Panc1 (cell line): ENCODE measurements at regions not wholly inside any gene's neighbourhood (a gene's known extent, or its start where the extent isn't known, plus 50 kb on each side); places are given as distances from the start of the nearest gene placed in this dataset.

Source experiments
- ATAC-seq: fragments of 200-7000 bp; cut with Tn5 transposase; 2 replicates; pipeline ENCODE4 v1.9.1; 2020; ENCODE audit warnings: mild to moderate bottlenecking, moderate library complexity
- BruUV-seq: library from RNA; stranded (reverse); fragments of 400-500 nt; replicated peaks from 2 replicates; lab custom pipeline; 2021; lab: Mats Ljungman, UMichigan
- CTCF ChIA-PET: fragments of 300-600 bp; sonication (Branson Sonifier 250); formaldehyde crosslinking; loops from one replicate; lab custom pipeline; 2022; ENCODE audit warnings: antibody characterized with exemption; lab: Charles Lee
- POLR2A ChIA-PET: fragments of 300-600 bp; sonication (Branson Sonifier 250); formaldehyde crosslinking; loops from one replicate; lab custom pipeline; 2022; ENCODE audit warnings: antibody characterized with exemption; lab: Charles Lee
- DNase-seq: peaks from one replicate; pipeline ENCODE4 v3.0.0-alpha.2; 2010; ENCODE audit warnings: low read depth, low spot score
- H3K27ac ChIP-seq: 2 replicates; pipeline ENCODE4 v1.5.1; 2011; ENCODE audit warnings: mild to moderate bottlenecking, low read length, inconsistent platforms
- H3K27me3 ChIP-seq: fragments of 200-500 bp; sonication (Bioruptor generic); 2 replicates; pipeline ENCODE4 v1.6.0; 2014; ENCODE audit warnings: low read length, inconsistent platforms; ENCODE audit not compliant: control insufficient read depth, insufficient read depth
- H3K36me3 ChIP-seq: fragments of 200-500 bp; sonication (Bioruptor generic); 2 replicates; pipeline ENCODE4 v1.5.1; 2014; ENCODE audit warnings: inconsistent platforms, mild to moderate bottlenecking, low read length, moderate library complexity; ENCODE audit not compliant: control insufficient read depth, insufficient read depth
- H3K4me1 ChIP-seq: 2 replicates; pipeline ENCODE4 v1.5.1; 2011; ENCODE audit warnings: inconsistent platforms, mild to moderate bottlenecking, low read length, moderate library complexity; ENCODE audit not compliant: control insufficient read depth, insufficient read depth
- H3K4me3 ChIP-seq, 2 experiments: 2 replicates each; pipeline ENCODE4 v1.5.1; 2011 to 2012; ENCODE audit warnings: low read depth in 2 of 2, low read length in 2 of 2, mild to moderate bottlenecking in 2 of 2, inconsistent platforms in 1 of 2, moderate library complexity in 1 of 2
- H3K9me3 ChIP-seq: fragments of 200-500 bp; sonication (Bioruptor generic); 2 replicates; pipeline ENCODE4 v1.5.1; 2014; ENCODE audit warnings: low read depth, mild to moderate bottlenecking, inconsistent platforms, low read length, moderate library complexity; ENCODE audit not compliant: control insufficient read depth, insufficient read depth
- CTCF ChIP-seq: fragments of 450-650 bp; IDR thresholded peaks from 2 replicates; pipeline ENCODE4 v1.5.1; 2017; ENCODE audit warnings: mild to moderate bottlenecking
- POLR2AphosphoS5 ChIP-seq: IDR thresholded peaks from 2 replicates; pipeline ENCODE4 v1.6.1; 2012; ENCODE audit warnings: mild to moderate bottlenecking, low read depth, low read length, moderate library complexity
- REST ChIP-seq, 2 experiments: IDR thresholded peaks; 2 replicates each; pipeline ENCODE4 v1.6.1; 2011 to 2012; ENCODE audit warnings: low read depth in 2 of 2, control low read depth in 1 of 2, low read length in 1 of 2, mild to moderate bottlenecking in 1 of 2, moderate library complexity in 1 of 2; ENCODE audit not compliant: insufficient read depth in 1 of 2
- SIN3A ChIP-seq: IDR thresholded peaks from 2 replicates; pipeline ENCODE4 v1.6.1; 2012; ENCODE audit warnings: low read depth, mild to moderate bottlenecking, low read length, moderate library complexity, borderline replicate concordance; ENCODE audit not compliant: insufficient read depth
- TCF7L2 ChIP-seq: IDR thresholded peaks from 2 replicates; pipeline ENCODE4 v1.6.1; 2011; ENCODE audit warnings: mild to moderate bottlenecking, low read depth, low read length, inconsistent platforms
- in situ Hi-C: cut with HindIII; loops from 2 replicates; pipeline ENCODE4 v1.10.0; 2016; ENCODE audit warnings: low sequenced_read_pairs, low pct_unique_long_range_greater_than_20kb
- intact Hi-C: fragments of 100-400 bp; cut with micrococcal nuclease; formaldehyde crosslinking; loops from one replicate; pipeline ENCODE4 v1.10.0; 2022; ENCODE audit not compliant: unreplicated experiment

- no peaks in the 10 kb centered on the region for H3K9me3 ChIP-seq
- no TSS peak for BruUV-seq
- intact Hi-C loops (no loop called here), in situ Hi-C loops (no loop called here)
- H3K4me1 ChIP-seq = no peaks in the 10 kb centered on the region
- ATAC-seq (no peak), DNase-seq (no peak)
- no peak for TF ChIP-seq SIN3A
- TF ChIP-seq POLR2AphosphoS5 = no peak
- TF ChIP-seq REST (IDR thresholded peaks at IDR 0.05; ENCODE audit: insufficient read depth in 1 of 2, low read depth in 2 of 2, low read length in 1 of 2) = no peak
- no peak for TF ChIP-seq CTCF
- TF ChIP-seq TCF7L2 = no peak
- H3K27me3 ChIP-seq = 0 out of 2 replicates have a peak, but pooled peaks cover under 1% of the 10 kb centered on the region
- POLR2A ChIA-PET = no interaction called here
- H3K4me3 ChIP-seq = no peak overlapping the region
- H3K36me3 ChIP-seq = no peaks in the 10 kb centered on the region
- CTCF ChIA-PET = no interaction called here
- H3K27ac ChIP-seq = no peak overlapping the region
Measured at GRCh38 chr1:62385923-62386322, 50.9 kb upstream of the USP1 start.

- ChIA-PET POLR2A (no interaction called here), CTCF (no interaction called here)
- intact Hi-C loops = no loop called here
Measured at GRCh38 chr1:62386351-62387121, 50.3 kb upstream of the USP1 start.

More at GRCh38 chr1:62386351-62387121, 50.3 kb upstream of the USP1 start:
- no TSS peak for BruUV-seq
- H3K4me3 ChIP-seq = no peak overlapping the region
- no peaks in the 10 kb centered on the region for H3K9me3 ChIP-seq
- no peak overlapping the region for H3K27ac ChIP-seq
- 0 out of 2 replicates have a peak, but pooled peaks cover 4% of the 10 kb centered on the region for H3K27me3 ChIP-seq
- ATAC-seq = no peak
- no peaks in the 10 kb centered on the region for H3K36me3 ChIP-seq
- TF ChIP-seq REST (IDR thresholded peaks at IDR 0.05; ENCODE audit: insufficient read depth in 1 of 2, low read depth in 2 of 2, low read length in 1 of 2) (no peak), SIN3A (no peak), CTCF (no peak), POLR2AphosphoS5 (no peak), TCF7L2 (no peak)
- H3K4me1 ChIP-seq = no peaks in the 10 kb centered on the region
- in situ Hi-C loops = no loop called here
- DNase-seq = no peak
